Lower leg skin (tissue), 3 donors: ENCODE measurements at regions not wholly inside any gene's neighbourhood (a gene's known extent, or its start where the extent isn't known, plus 50 kb on each side); places are given as distances from the start of the nearest gene placed in this dataset.
"Not testable (repeated sequence)": the region's sequence is repeated elsewhere in the genome, so short reads cannot be mapped to it uniquely, and the experiment has no call there.

Source experiments
- CTCF ChIP-seq, 3 donors: fragments of 450-650 bp; IDR thresholded peaks; one replicate each; pipeline ENCODE4 v1.5.1; 2016; ENCODE audit warnings: antibody characterized with exemption in 3 of 3, mild to moderate bottlenecking in 3 of 3, moderate library complexity in 2 of 3
- POLR2A ChIP-seq, 2 donors: fragments of 450-650 bp; IDR thresholded peaks; one replicate each; pipeline ENCODE4 v1.6.1; 2016 to 2017; ENCODE audit warnings: antibody characterized with exemption in 2 of 2, mild to moderate bottlenecking in 1 of 2, moderate library complexity in 1 of 2

DNA sequence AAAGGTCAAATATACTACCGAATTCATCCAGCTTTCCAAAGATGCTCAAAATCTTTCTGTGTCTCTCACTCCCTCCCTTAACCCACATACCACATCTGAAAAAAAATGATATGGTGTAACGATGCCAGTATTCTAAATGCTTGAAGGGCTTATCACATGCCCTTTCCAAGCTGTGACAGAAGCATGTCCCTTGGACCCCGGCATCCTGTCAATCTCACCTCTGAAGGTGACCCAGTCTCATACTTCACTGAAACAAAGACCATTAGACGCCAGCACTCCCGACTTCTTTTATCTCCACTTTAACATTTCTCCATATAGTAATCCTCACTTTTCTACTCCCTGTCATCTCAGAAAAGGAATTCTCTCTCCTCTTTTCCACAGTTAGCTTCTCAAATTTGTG lies 130.8 kb downstream of the KBTBD2 start:
- TF ChIP-seq POLR2A, CTCF (IDR thresholded peaks at IDR 0.05): not testable (repeated sequence)
